CD14-positive monocyte (primary cell): ENCODE measurements at regions not wholly inside any gene's neighbourhood (a gene's known extent, or its start where the extent isn't known, plus 50 kb on each side); places are given as distances from the start of the nearest gene placed in this dataset.

Experiments used
- DNase-seq, 3 donors: peaks; one replicate each; pipeline ENCODE4 v3.0.0-alpha.2; 2011 to 2022
- H2AFZ ChIP-seq: 2 replicates; pipeline ENCODE4 v1.6.0; 2012; ENCODE audit warnings: mild to moderate bottlenecking, low read depth, low read length, inconsistent platforms; ENCODE audit not compliant: insufficient read depth, poor library complexity, severe bottlenecking
- H3K27ac ChIP-seq, 2 donors: 1 replicate in 1 of 2; 2 replicates in 1 of 2; pipeline ENCODE4 v1.5.1; 2012 to 2013; ENCODE audit warnings: low read length in 2 of 2, control low read depth in 1 of 2, inconsistent platforms in 1 of 2, low read depth in 1 of 2, mild to moderate bottlenecking in 1 of 2
- H3K27me3 ChIP-seq, 2 donors: one replicate each; pipeline versions ENCODE4 v1.6.0 to v1.6.1; 2011 to 2013; ENCODE audit warnings: low read length in 2 of 2; ENCODE audit not compliant: control insufficient read depth in 2 of 2, insufficient read depth in 2 of 2
- H3K36me3 ChIP-seq, 2 donors: replicated peaks in 1 of 2; 1 replicate in 1 of 2; 2 replicates in 1 of 2; pipeline versions ENCODE4 v1.5.1 to v1.6.1; 2012 to 2013; ENCODE audit warnings: low read length in 2 of 2, control low read depth in 1 of 2, inconsistent platforms in 1 of 2, mild to moderate bottlenecking in 1 of 2; ENCODE audit not compliant: insufficient read depth in 2 of 2, control insufficient read depth in 1 of 2
- H3K4me1 ChIP-seq, 2 donors: 1 replicate in 1 of 2; 2 replicates in 1 of 2; pipeline versions ENCODE4 v1.5.1 to v1.6.1; 2012 to 2013; ENCODE audit warnings: low read length in 2 of 2, control low read depth in 1 of 2, inconsistent platforms in 1 of 2, mild to moderate bottlenecking in 1 of 2, moderate library complexity in 1 of 2; ENCODE audit not compliant: insufficient read depth in 2 of 2, control insufficient read depth in 1 of 2
- H3K4me2 ChIP-seq: replicated peaks from 2 replicates; pipeline ENCODE3; 2012; ENCODE audit warnings: low read length, moderate library complexity, mild to moderate bottlenecking; ENCODE audit not compliant: poor library complexity, severe bottlenecking; ENCODE audit errors: extremely low read depth
- H3K4me3 ChIP-seq, 3 experiments: fragments of 200-600 bp in 1 of 3; sonication (generic) in 1 of 3; replicated peaks in 1 of 3; 1 replicate in 2 of 3; 2 replicates in 1 of 3; pipeline ENCODE4 v1.5.1; 2011 to 2013; ENCODE audit warnings: low read length in 3 of 3, mild to moderate bottlenecking in 3 of 3, control low read depth in 2 of 3, low read depth in 2 of 3, inconsistent platforms in 1 of 3, moderate library complexity in 1 of 3
- H3K79me2 ChIP-seq: 2 replicates; pipeline ENCODE4 v1.6.0; 2012; ENCODE audit warnings: mild to moderate bottlenecking, control low read depth, inconsistent platforms, low read length, moderate library complexity; ENCODE audit not compliant: insufficient read depth
- H3K9ac ChIP-seq: 2 replicates; pipeline ENCODE4 v1.6.0; 2017; ENCODE audit warnings: low read length, mild to moderate bottlenecking; ENCODE audit not compliant: insufficient read depth, poor library complexity, severe bottlenecking
- H3K9me3 ChIP-seq, 2 donors: replicated peaks in 1 of 2; 1 replicate in 1 of 2; 2 replicates in 1 of 2; pipeline versions ENCODE4 v1.5.1 to v1.6.1; 2012 to 2013; ENCODE audit warnings: low read length in 2 of 2, control low read depth in 1 of 2; ENCODE audit not compliant: control insufficient read depth in 1 of 2, insufficient read depth in 1 of 2
- H4K20me1 ChIP-seq: 2 replicates; pipeline ENCODE4 v1.6.0; 2012; ENCODE audit warnings: mild to moderate bottlenecking, low read length, control low read depth, moderate library complexity; ENCODE audit not compliant: insufficient read depth
- H3K27ac Mint-ChIP-seq, 7 donors: one replicate each; pipeline ENCODE4 v1.8.0; 2020; ENCODE audit warnings: mild to moderate bottlenecking in 7 of 7, mixed read lengths in 7 of 7, moderate library complexity in 6 of 7, inconsistent platforms in 2 of 7
- H3K27me3 Mint-ChIP-seq, 3 donors: one replicate each; pipeline ENCODE4 v1.8.0; 2021 to 2022; ENCODE audit warnings: low read depth in 3 of 3, mild to moderate bottlenecking in 3 of 3, mixed read lengths in 3 of 3, moderate library complexity in 3 of 3, inconsistent platforms in 1 of 3
- H3K36me3 Mint-ChIP-seq, 2 donors: one replicate each; pipeline ENCODE4 v1.8.0; 2020; ENCODE audit warnings: mixed read lengths in 2 of 2, inconsistent platforms in 1 of 2, mild to moderate bottlenecking in 1 of 2
- H3K4me1 Mint-ChIP-seq: one replicate; pipeline ENCODE4 v1.8.0; 2020; ENCODE audit warnings: mild to moderate bottlenecking, mixed read lengths
- H3K4me3 Mint-ChIP-seq, 2 donors: one replicate each; pipeline ENCODE4 v1.8.0; 2020; ENCODE audit warnings: mild to moderate bottlenecking in 2 of 2, mixed read lengths in 2 of 2, moderate library complexity in 1 of 2
- H3K9me3 Mint-ChIP-seq, 7 donors: one replicate each; pipeline ENCODE4 v1.8.0; 2020 to 2022; ENCODE audit warnings: mixed read lengths in 7 of 7, mild to moderate bottlenecking in 6 of 7, moderate library complexity in 6 of 7, inconsistent platforms in 2 of 7
- WGBS: methylation state at CpG from one replicate; pipeline ENCODE4 v1.1.5; 2013; ENCODE audit warnings: missing lambda C conversion rate; ENCODE audit not compliant: insufficient coverage; 5-methylcytosine and 5-hydroxymethylcytosine counted together
- intact Hi-C, 2 donors: fragments of 100-400 bp; cut with micrococcal nuclease; formaldehyde crosslinking; loops; one replicate each; pipeline versions ENCODE4 v1.15.0 to v1.15.1; 2023
- TF ChIP-seq, protein P1 (sequence below): fragments of 200-600 bp; IDR thresholded peaks from one replicate; pipeline ENCODE4 v1.8.0; 2022; ENCODE audit warnings: antibody characterized with exemption, mild to moderate bottlenecking

DNA sequence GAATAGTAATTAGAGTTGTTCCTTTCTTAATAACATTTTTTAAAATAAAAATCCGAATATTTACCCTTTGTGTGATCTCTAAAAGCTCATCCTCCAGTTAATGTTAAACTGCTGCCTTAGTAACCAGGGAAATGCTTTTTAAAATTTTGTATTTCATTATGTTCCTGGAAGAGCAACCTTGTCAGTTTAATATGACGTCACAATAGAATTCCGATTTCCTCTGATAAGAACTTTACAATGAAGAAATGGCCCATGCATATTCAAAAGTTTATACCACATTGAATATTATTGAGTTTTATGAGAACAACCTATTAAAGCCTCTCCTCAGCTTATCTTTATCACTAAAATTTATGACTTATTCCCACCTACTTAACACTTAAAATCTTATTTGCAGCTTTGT is 1566.6 kb downstream of the EFNB2 start:
- H3K27ac ChIP-seq, result no peak overlapping the region
- no peaks in the 10 kb centered on the region for H3K9me3 ChIP-seq
- Mint-ChIP-seq H3K27me3 (no peaks in the 10 kb centered on the region), H3K9me3 (peaks cover 0 to 5% (median 2%) of the 10 kb centered on the region in 7 donors), H3K4me3 (no peak overlapping the region), H3K36me3 (no peaks in the 10 kb centered on the region), H3K27ac (no peak overlapping the region), H3K4me1 (no peaks in the 10 kb centered on the region)
- H3K9ac ChIP-seq, result no peak overlapping the region
- H3K79me2 ChIP-seq, result no peaks in the 10 kb centered on the region
- WGBS, result no CpG with 5 or more reads among the region's 3 CpGs
- H4K20me1 ChIP-seq, result no peaks in the 10 kb centered on the region
- H3K4me3 ChIP-seq, result no peak overlapping the region
- no peak overlapping the region for H3K4me2 ChIP-seq
- no peaks in the 10 kb centered on the region for H3K4me1 ChIP-seq
- intact Hi-C loops, result no loop called here
- no peak overlapping the region for H2AFZ ChIP-seq
- TF ChIP-seq, protein P1, sequence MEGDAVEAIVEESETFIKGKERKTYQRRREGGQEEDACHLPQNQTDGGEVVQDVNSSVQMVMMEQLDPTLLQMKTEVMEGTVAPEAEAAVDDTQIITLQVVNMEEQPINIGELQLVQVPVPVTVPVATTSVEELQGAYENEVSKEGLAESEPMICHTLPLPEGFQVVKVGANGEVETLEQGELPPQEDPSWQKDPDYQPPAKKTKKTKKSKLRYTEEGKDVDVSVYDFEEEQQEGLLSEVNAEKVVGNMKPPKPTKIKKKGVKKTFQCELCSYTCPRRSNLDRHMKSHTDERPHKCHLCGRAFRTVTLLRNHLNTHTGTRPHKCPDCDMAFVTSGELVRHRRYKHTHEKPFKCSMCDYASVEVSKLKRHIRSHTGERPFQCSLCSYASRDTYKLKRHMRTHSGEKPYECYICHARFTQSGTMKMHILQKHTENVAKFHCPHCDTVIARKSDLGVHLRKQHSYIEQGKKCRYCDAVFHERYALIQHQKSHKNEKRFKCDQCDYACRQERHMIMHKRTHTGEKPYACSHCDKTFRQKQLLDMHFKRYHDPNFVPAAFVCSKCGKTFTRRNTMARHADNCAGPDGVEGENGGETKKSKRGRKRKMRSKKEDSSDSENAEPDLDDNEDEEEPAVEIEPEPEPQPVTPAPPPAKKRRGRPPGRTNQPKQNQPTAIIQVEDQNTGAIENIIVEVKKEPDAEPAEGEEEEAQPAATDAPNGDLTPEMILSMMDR, result no peak
- DNase-seq, result no peak
- H3K36me3 ChIP-seq, result no peaks in the 10 kb centered on the region
- no peaks in the 10 kb centered on the region for H3K27me3 ChIP-seq

DNA sequence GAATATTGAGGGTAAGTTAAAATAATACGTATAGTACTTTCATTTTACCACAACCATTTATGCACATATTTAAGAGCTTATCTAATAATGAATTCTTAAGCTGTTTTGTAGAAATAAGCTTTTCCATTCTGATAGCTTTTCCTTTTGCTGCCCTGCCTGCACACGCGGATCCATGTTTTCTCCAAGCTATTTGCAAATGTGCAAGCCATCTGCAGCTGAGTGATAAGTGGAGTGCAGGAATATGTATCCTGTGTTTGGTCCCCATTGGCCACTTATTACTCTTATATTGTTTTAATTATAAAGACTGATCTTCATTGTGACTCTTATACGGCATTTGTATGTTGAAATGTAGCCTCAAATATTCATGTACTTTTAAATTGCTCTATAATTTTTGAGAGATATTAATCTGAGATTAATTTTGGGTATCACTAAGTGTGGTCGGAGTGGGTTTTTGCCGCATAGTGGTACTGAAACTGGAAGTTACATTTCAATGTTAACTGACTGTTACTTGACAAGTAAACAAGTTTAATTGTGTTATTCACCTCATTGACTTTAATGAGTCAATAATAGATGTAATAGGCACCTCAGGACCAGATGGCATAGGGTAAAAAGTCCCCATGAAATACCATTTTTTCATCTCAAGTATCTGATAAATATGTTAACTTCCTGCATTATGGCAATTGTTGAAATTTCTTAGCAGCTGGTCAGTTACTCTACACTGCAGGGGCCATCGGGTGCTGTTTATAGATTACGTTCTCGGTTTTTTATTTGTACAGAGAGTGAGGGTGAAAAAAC is 1567.4 kb downstream of the EFNB2 start:
- TF ChIP-seq, protein P1, result no peak
- Histone ChIP-seq H3K27ac (no peak overlapping the region), H3K9me3 (no peaks in the 10 kb centered on the region), H2AFZ (no peak overlapping the region), H3K36me3 (no peaks in the 10 kb centered on the region), H3K4me2 (no peak overlapping the region), H3K4me3 (no peak overlapping the region), H3K4me1 (no peaks in the 10 kb centered on the region), H3K79me2 (no peaks in the 10 kb centered on the region), H4K20me1 (no peaks in the 10 kb centered on the region), H3K9ac (no peak overlapping the region), H3K27me3 (no peaks in the 10 kb centered on the region)
- Mint-ChIP-seq H3K36me3 (no peaks in the 10 kb centered on the region), H3K27me3 (no peaks in the 10 kb centered on the region), H3K4me1 (no peaks in the 10 kb centered on the region), H3K27ac (no peak overlapping the region), H3K4me3 (no peak overlapping the region), H3K9me3 (peaks cover 0 to 8% (median 3%) of the 10 kb centered on the region in 7 donors)
- no peak for DNase-seq
- WGBS, result no CpG with 5 or more reads among the region's 9 CpGs
- intact Hi-C loops, result no loop called here
